ENCODE measurements at regions not wholly inside any gene's neighbourhood (a gene's known extent, or its start where the extent isn't known, plus 50 kb on each side); places are given as distances from the start of the nearest gene placed in this dataset.

GRCh38 chr14:34119107-34119858 is 168.4 kb upstream of the EGLN3 start:
- TF ChIP-seq CTCF (IDR thresholded peaks at IDR 0.05; ENCODE audit: low read depth, low read length, missing control alignments), result no peak
- in situ Hi-C loops (cut with HindIII; ENCODE audit: low pct_ligation_motif_present, low sequenced_read_pairs), result no loop called here
- Histone ChIP-seq H3K27me3 (replicated peaks) (no peaks in the 10 kb centered on the region), H3K36me3 (replicated peaks) (no peaks in the 10 kb centered on the region), H3K27ac (no peak overlapping the region), H3K4me3 (ENCODE audit: low read depth, low read length) (no peak overlapping the region)
- no peak for DNase-seq

GRCh38 chr14:34113991-34114390 is 163.1 kb upstream of the EGLN3 start:
- in situ Hi-C loops (cut with HindIII; ENCODE audit: low pct_ligation_motif_present, low sequenced_read_pairs), result no loop called here
- DNase-seq, result no peak
- Histone ChIP-seq H3K27ac (no peak overlapping the region), H3K27me3 (replicated peaks) (no peaks in the 10 kb centered on the region), H3K4me3 (ENCODE audit: low read depth, low read length) (no peak overlapping the region), H3K36me3 (replicated peaks) (no peaks in the 10 kb centered on the region)
- no peak for TF ChIP-seq CTCF (IDR thresholded peaks at IDR 0.05; ENCODE audit: low read depth, low read length, missing control alignments)

- TF ChIP-seq CTCF (IDR thresholded peaks at IDR 0.05; ENCODE audit: low read depth, low read length, missing control alignments), result no peak
- in situ Hi-C loops (cut with HindIII; ENCODE audit: low pct_ligation_motif_present, low sequenced_read_pairs), result no loop called here
- Histone ChIP-seq H3K27me3 (replicated peaks) (no peaks in the 10 kb centered on the region), H3K27ac (no peak overlapping the region), H3K4me3 (ENCODE audit: low read depth, low read length) (no peak overlapping the region), H3K36me3 (replicated peaks) (no peaks in the 10 kb centered on the region)
- peak; percentile 9 for DNase-seq
Observed at GRCh38 chr14:34113005-34113511, 162.2 kb upstream of the EGLN3 start.

- no peak for DNase-seq
- in situ Hi-C loops (cut with HindIII; ENCODE audit: low pct_ligation_motif_present, low sequenced_read_pairs), result no loop called here
- Histone ChIP-seq H3K36me3 (replicated peaks) (no peaks in the 10 kb centered on the region), H3K27ac (no peak overlapping the region), H3K27me3 (replicated peaks) (no peaks in the 10 kb centered on the region), H3K4me3 (ENCODE audit: low read depth, low read length) (no peak overlapping the region)
- no peak for TF ChIP-seq CTCF (IDR thresholded peaks at IDR 0.05; ENCODE audit: low read depth, low read length, missing control alignments)
Observed at GRCh38 chr14:34111953-34112352, 161.1 kb upstream of the EGLN3 start.

GRCh38 chr14:34111505-34111904 is 160.6 kb upstream of the EGLN3 start:
- no peaks in the 10 kb centered on the region for H3K36me3 ChIP-seq (replicated peaks)
- no peaks in the 10 kb centered on the region for H3K27me3 ChIP-seq (replicated peaks)
- in situ Hi-C loops (cut with HindIII; ENCODE audit: low pct_ligation_motif_present, low sequenced_read_pairs), result no loop called here
- H3K27ac ChIP-seq, result no peak overlapping the region
- no peak overlapping the region for H3K4me3 ChIP-seq (ENCODE audit: low read depth, low read length)
- DNase-seq, result no peak
- TF ChIP-seq CTCF (IDR thresholded peaks at IDR 0.05; ENCODE audit: low read depth, low read length, missing control alignments), result no peak

GRCh38 chr14:34110531-34110930 is 159.7 kb upstream of the EGLN3 start:
- Histone ChIP-seq H3K27ac (no peak overlapping the region), H3K27me3 (replicated peaks) (no peaks in the 10 kb centered on the region), H3K4me3 (ENCODE audit: low read depth, low read length) (no peak overlapping the region), H3K36me3 (replicated peaks) (no peaks in the 10 kb centered on the region)
- in situ Hi-C loops (cut with HindIII; ENCODE audit: low pct_ligation_motif_present, low sequenced_read_pairs), result no loop called here
- no peak for DNase-seq
- no peak for TF ChIP-seq CTCF (IDR thresholded peaks at IDR 0.05; ENCODE audit: low read depth, low read length, missing control alignments)

All from brain microvascular endothelial cell (primary cell).